ENCODE measurements at regions not wholly inside any gene's neighbourhood (a gene's known extent, or its start where the extent isn't known, plus 50 kb on each side); places are given as distances from the start of the nearest gene placed in this dataset.
A peak's percentile ranks its signal among the peaks of the same experiment; 100 is the strongest.

- no peak for DNase-seq (ENCODE audit: low read depth)
- H3K4me3 ChIP-seq (ENCODE audit: low read length): no peak overlapping the region
- TF ChIP-seq CTCF (conservative IDR thresholded peaks at IDR 0.05; ENCODE audit: low read length): no peak
These were observed 53.5 kb upstream of the DAPL1 start for GRCh38 chr2:158741625-158742024.

DNA sequence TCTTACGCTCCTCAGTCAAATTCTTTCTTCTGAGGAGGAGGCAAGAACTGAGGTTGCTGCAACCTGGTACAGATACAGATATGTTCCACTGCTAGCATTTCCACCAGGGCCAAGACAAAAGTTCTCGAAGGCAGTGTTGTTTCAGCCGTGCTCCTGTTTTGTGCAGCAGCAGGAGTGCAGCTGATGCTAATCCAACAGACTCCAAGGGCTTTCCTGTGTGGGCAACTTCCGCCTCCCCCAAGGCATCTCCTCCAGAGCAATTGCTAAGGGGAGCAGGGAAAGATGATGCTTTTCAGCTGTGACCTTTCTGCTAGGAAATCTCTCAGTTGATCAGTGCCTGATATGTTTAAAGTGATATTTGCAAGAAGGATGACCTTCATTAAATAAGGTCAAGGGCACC, 52.6 kb upstream of the DAPL1 start:
- no peak overlapping the region for H3K4me3 ChIP-seq (ENCODE audit: low read length)
- no peak for DNase-seq (ENCODE audit: low read depth)
- TF ChIP-seq CTCF (conservative IDR thresholded peaks at IDR 0.05; ENCODE audit: low read length): no peak

DNA sequence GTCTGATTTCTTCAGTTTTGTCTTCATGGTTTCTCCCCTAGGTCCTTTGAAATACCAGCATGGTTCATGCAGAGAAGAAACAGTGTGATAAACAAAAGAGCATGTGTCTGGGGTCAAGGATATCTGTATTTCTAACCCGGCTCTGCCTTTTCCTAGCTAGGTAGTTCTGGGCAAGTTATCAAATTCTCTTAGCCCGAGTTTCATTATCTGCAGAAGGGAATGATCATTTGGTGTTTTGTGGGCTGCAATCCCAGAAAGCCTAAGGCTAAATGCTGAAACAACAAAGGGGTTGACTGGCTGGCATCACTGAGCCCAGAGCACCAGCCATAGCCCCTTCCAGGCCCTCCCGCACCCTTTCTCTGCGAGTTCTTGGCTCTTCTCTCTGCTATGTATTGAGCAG, 51.7 kb upstream of the DAPL1 start:
- no peak for DNase-seq (ENCODE audit: low read depth)
- TF ChIP-seq CTCF (conservative IDR thresholded peaks at IDR 0.05; ENCODE audit: low read length): no peak
- H3K4me3 ChIP-seq (ENCODE audit: low read length): no peak overlapping the region

DNA sequence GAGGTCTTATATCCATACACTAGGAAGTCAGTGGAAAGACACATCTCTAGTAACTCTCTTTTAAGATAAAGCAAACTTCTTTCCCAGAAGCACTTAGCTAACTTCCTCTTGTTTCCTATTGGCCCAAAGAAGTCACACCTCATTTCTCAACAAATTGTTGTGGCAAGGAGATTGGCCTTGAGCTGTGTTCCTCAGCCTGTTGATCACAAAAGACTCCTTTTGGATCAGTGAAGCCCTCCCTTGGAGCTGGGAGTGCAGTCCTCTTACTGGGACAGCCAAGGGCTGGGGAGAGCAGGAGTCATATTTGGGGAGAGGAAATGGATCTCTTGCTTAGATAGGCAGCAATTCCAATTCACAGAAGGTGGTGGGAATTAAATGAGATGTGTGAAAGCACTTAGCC, 51.2 kb upstream of the DAPL1 start:
- H3K4me3 ChIP-seq (ENCODE audit: low read length): no peak overlapping the region
- DNase-seq (ENCODE audit: low read depth): no peak
- TF ChIP-seq CTCF (conservative IDR thresholded peaks at IDR 0.05; ENCODE audit: low read length): no peak

DNA sequence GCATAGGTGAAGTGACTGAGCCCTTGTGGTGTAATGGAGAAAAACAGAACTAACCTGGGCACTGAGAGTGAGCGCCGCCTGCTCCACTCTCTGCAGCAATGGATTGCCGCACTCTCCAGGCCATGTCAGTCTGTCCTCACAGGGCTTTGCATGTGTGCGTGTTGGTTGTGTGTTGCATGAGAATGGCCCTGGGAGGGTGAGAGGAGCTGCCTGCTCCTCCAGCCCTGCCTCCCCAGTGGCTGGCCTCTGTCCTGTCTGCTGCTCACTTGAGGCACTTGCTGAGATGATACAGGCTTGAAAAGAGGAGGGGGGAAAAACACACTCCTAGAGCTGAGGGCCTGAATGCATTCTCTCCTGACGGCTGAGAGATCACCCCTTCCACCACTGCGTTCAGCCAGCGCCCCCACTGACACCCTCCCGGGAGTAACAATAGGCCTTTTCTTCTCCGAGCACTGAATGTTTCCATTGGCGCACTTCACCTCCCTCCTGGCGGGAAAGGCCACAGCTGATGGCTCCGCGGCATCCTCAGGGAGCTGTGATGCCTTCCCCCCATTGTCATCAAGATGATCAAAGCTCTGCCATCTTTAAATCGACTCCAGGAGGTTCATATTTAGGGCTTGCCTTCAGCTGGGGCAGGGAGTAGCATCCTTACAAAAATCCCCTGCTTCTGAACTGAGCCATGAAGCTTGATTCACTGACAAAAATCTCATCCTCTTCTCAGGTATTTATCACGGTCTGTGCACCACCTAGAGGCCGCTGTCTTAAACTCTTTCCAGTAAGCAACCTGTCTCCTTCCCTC, 49.9 kb upstream of the DAPL1 start:
- TF ChIP-seq CTCF (conservative IDR thresholded peaks at IDR 0.05; ENCODE audit: low read length): peak; percentile 68
- no peak overlapping the region for H3K4me3 ChIP-seq (ENCODE audit: low read length)
- peak; percentile 66 for DNase-seq (ENCODE audit: low read depth)
